HL-60 (cell line): ENCODE measurements at regions not wholly inside any gene's neighbourhood (a gene's known extent, or its start where the extent isn't known, plus 50 kb on each side); places are given as distances from the start of the nearest gene placed in this dataset.

Experiments
- DNase-seq, 2 experiments: peaks; one replicate each; pipeline ENCODE4 v3.0.0-alpha.2; 2010 to 2020; ENCODE audit warnings: low read depth in 1 of 2, low spot score in 1 of 2
- H3K27ac ChIP-seq: fragments of 250-450 bp; sonication (Bioruptor Pico); replicated peaks from 2 replicates; pipeline ENCODE4 v1.5.1; 2020; ENCODE audit warnings: mild to moderate bottlenecking, moderate library complexity
- H3K27me3 ChIP-seq: fragments of 250-450 bp; sonication (Bioruptor Pico); 2 replicates; pipeline ENCODE4 v1.5.1; 2021; ENCODE audit warnings: mild to moderate bottlenecking, moderate library complexity; ENCODE audit not compliant: insufficient read depth, poor library complexity, severe bottlenecking
- H3K4me3 ChIP-seq: replicated peaks from 2 replicates; pipeline ENCODE4 v1.5.1; 2011; ENCODE audit warnings: mild to moderate bottlenecking, control low read depth, low read length; ENCODE audit not compliant: insufficient read depth
- CTCF ChIP-seq: IDR thresholded peaks from one replicate; pipeline ENCODE4 v1.5.1; 2011; ENCODE audit warnings: low read length, control low read depth, inconsistent platforms; ENCODE audit not compliant: insufficient read depth
- GABPA ChIP-seq: IDR thresholded peaks from 2 replicates; pipeline ENCODE4 v1.6.1; 2012; ENCODE audit warnings: low read depth
- POLR2AphosphoS5 ChIP-seq: IDR thresholded peaks from 2 replicates; pipeline ENCODE4 v1.6.1; 2012; ENCODE audit warnings: low read depth
- REST ChIP-seq: IDR thresholded peaks from 2 replicates; pipeline ENCODE4 v1.6.1; 2012; ENCODE audit warnings: low read depth; ENCODE audit not compliant: insufficient replicate concordance
- SPI1 ChIP-seq: IDR thresholded peaks from 2 replicates; pipeline ENCODE4 v1.6.1; 2012; ENCODE audit warnings: low read depth, mild to moderate bottlenecking, borderline replicate concordance

- no peak overlapping the region for H3K4me3 ChIP-seq
- H3K27me3 ChIP-seq = no peaks in the 10 kb centered on the region
- no peak for DNase-seq
- TF ChIP-seq REST (no peak), SPI1 (no peak), GABPA (no peak), POLR2AphosphoS5 (no peak), CTCF (no peak)
- no peak overlapping the region for H3K27ac ChIP-seq
Measured at GRCh38 chr2:216936954-216937357, 77.1 kb upstream of the TNP1 start.

GRCh38 chr2:216934623-216935022, 74.8 kb upstream of the TNP1 start:
- Histone ChIP-seq H3K4me3 (no peak overlapping the region), H3K27ac (no peak overlapping the region), H3K27me3 (no peaks in the 10 kb centered on the region)
- TF ChIP-seq REST (no peak), POLR2AphosphoS5 (no peak), SPI1 (no peak), CTCF (no peak), GABPA (no peak)
- DNase-seq = no peak

- no peak for DNase-seq
- H3K27me3 ChIP-seq = no peaks in the 10 kb centered on the region
- TF ChIP-seq SPI1 (no peak), GABPA (no peak), CTCF (no peak), POLR2AphosphoS5 (no peak), REST (no peak)
- H3K27ac ChIP-seq = no peak overlapping the region
- H3K4me3 ChIP-seq = no peak overlapping the region
Measured at GRCh38 chr2:216934151-216934550, 74.3 kb upstream of the TNP1 start.
